CD4-positive, CD25-positive, alpha-beta regulatory T cell (primary cell): ENCODE measurements at regions not wholly inside any gene's neighbourhood (a gene's known extent, or its start where the extent isn't known, plus 50 kb on each side); places are given as distances from the start of the nearest gene placed in this dataset.
A peak's percentile ranks its signal among the peaks of the same experiment; 100 is the strongest.

Source experiments
- ATAC-seq, 2 donors: fragments of 150-1000 bp; cut with Tn5 transposase; one replicate each; pipeline ENCODE4 v1.10.0; 2021; ENCODE audit warnings: low read depth in 2 of 2, moderate number of reproducible peaks in 2 of 2, moderate library complexity in 1 of 2
- DNase-seq, 3 donors: peaks; one replicate each; pipeline versions ENCODE4 v3.0.0 to v3.0.0-alpha.2; 2012 to 2022; ENCODE audit warnings: mixed read lengths in 1 of 3
- H3K27ac ChIP-seq: one replicate; pipeline ENCODE4 v1.7.0; 2013; ENCODE audit warnings: mild to moderate bottlenecking, low read length; ENCODE audit not compliant: insufficient read depth, poor library complexity, severe bottlenecking
- H3K27me3 ChIP-seq: one replicate; pipeline ENCODE4 v1.7.0; 2013; ENCODE audit warnings: low read length; ENCODE audit not compliant: control insufficient read depth, insufficient read depth
- H3K36me3 ChIP-seq: one replicate; pipeline ENCODE4 v1.7.0; 2013; ENCODE audit warnings: mild to moderate bottlenecking, low read length, moderate library complexity; ENCODE audit not compliant: control insufficient read depth, insufficient read depth
- H3K4me1 ChIP-seq: 2 replicates; pipeline ENCODE4 v1.7.0; 2013; ENCODE audit warnings: mild to moderate bottlenecking, low read length; ENCODE audit not compliant: insufficient read depth, control insufficient read depth, poor library complexity, severe bottlenecking
- H3K4me3 ChIP-seq: one replicate; pipeline ENCODE4 v1.7.0; 2013; ENCODE audit warnings: low read depth, mild to moderate bottlenecking, low read length, moderate library complexity
- H3K9me3 ChIP-seq, 2 experiments: 1 replicate in 1 of 2; 2 replicates in 1 of 2; pipeline ENCODE4 v1.7.0; 2013; ENCODE audit warnings: low read length in 2 of 2, mild to moderate bottlenecking in 1 of 2, moderate library complexity in 1 of 2; ENCODE audit not compliant: control insufficient read depth in 2 of 2
- H3K27ac Mint-ChIP-seq, 3 donors: one replicate each; pipeline ENCODE4 v1.8.0; 2020 to 2022; ENCODE audit warnings: mild to moderate bottlenecking in 3 of 3, mixed read lengths in 3 of 3, moderate library complexity in 2 of 3
- H3K27me3 Mint-ChIP-seq: one replicate; pipeline ENCODE4 v1.8.0; 2022; ENCODE audit warnings: mild to moderate bottlenecking, mixed read lengths
- H3K36me3 Mint-ChIP-seq: one replicate; pipeline ENCODE4 v1.8.0; 2020; ENCODE audit warnings: mixed read lengths
- H3K4me1 Mint-ChIP-seq, 4 donors: one replicate each; pipeline ENCODE4 v1.8.0; 2020 to 2022; ENCODE audit warnings: mixed read lengths in 4 of 4, mild to moderate bottlenecking in 1 of 4
- H3K4me3 Mint-ChIP-seq, 4 donors: one replicate each; pipeline ENCODE4 v1.8.0; 2020 to 2022; ENCODE audit warnings: mild to moderate bottlenecking in 4 of 4, mixed read lengths in 4 of 4, moderate library complexity in 3 of 4
- H3K9me3 Mint-ChIP-seq, 7 donors: one replicate each; pipeline ENCODE4 v1.8.0; 2020 to 2022; ENCODE audit warnings: mixed read lengths in 7 of 7, mild to moderate bottlenecking in 3 of 7, moderate library complexity in 2 of 7

DNA sequence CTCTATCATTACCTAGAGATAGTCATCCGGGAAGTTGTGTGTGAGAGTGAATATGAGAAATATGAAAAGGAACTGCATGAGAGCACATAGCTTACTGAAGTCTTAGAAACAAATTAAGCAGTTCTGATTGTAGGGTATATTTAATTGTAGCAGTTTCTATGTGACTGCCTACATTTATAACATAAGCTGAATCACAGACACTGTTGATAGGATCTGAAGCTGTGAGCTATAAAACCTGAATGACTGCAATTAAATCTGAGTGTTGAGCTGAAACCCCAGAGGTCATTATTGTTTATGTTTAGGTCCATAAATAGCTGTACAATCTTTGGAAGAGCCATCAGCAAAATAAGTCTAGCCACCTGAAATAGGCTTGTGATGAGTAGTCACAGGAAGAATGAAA lies 210.1 kb upstream of the CXCL13 start:
- Histone ChIP-seq H3K27me3 (peaks cover 2% of the 10 kb centered on the region), H3K27ac (no peak overlapping the region), H3K36me3 (no peaks in the 10 kb centered on the region), H3K4me3 (no peak overlapping the region), H3K4me1 (no peaks in the 10 kb centered on the region), H3K9me3 (no peaks in the 10 kb centered on the region)
- H3K4me3 Mint-ChIP-seq = no peak overlapping the region
- no peaks in the 10 kb centered on the region for H3K36me3 Mint-ChIP-seq
- H3K4me1 Mint-ChIP-seq = no peaks in the 10 kb centered on the region
- no peak overlapping the region for H3K27ac Mint-ChIP-seq
- ATAC-seq (no peak), DNase-seq (no peak)
- H3K27me3 Mint-ChIP-seq = peaks cover 6% of the 10 kb centered on the region
- peaks cover 0 to 7% (median 0%) of the 10 kb centered on the region in 7 donors for H3K9me3 Mint-ChIP-seq

GRCh38 chr4:77398256-77398655 lies 207.4 kb upstream of the CXCL13 start:
- peaks cover 9% of the 10 kb centered on the region for H3K27me3 Mint-ChIP-seq
- no peaks in the 10 kb centered on the region for H3K4me1 ChIP-seq

GRCh38 chr4:77399831-77400230 lies 205.8 kb upstream of the CXCL13 start:
- H3K4me1 ChIP-seq = no peaks in the 10 kb centered on the region
- H3K4me3 Mint-ChIP-seq = no peak overlapping the region

More at GRCh38 chr4:77398256-77398655, 207.4 kb upstream of the CXCL13 start:
- Mint-ChIP-seq H3K36me3 (no peaks in the 10 kb centered on the region), H3K4me3 (no peak overlapping the region), H3K27ac (no peak overlapping the region), H3K4me1 (no peaks in the 10 kb centered on the region), H3K9me3 (peaks cover 0 to 7% (median 2%) of the 10 kb centered on the region in 7 donors)
- ATAC-seq (no peak), DNase-seq (no peak)
- no peak overlapping the region for H3K27ac ChIP-seq
- no peaks in the 10 kb centered on the region for H3K9me3 ChIP-seq
- H3K4me3 ChIP-seq = no peak overlapping the region
- peaks cover 7% of the 10 kb centered on the region for H3K27me3 ChIP-seq
- no peaks in the 10 kb centered on the region for H3K36me3 ChIP-seq

DNA sequence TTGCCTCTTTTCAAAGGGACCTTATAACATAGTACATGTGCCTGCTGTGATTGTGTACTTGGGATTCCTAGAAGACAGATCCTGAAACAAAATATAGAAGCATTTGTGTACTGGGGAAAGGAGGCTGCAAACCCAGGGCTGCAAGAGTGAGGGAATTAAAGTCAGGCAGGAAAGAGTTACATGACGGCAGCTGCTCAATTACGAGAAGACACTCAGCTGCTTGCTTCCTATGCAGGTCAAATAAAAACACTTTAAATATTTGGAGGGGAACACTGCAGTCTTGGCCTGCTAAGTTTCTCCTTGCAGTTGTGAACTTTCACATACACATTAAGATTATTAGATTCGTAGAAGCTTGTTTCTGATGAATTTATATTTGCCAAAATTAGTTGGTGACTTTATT lies 191.9 kb upstream of the CXCL13 start:
- Histone ChIP-seq H3K4me1 (no peaks in the 10 kb centered on the region), H3K4me3 (no peak overlapping the region), H3K9me3 (no peaks in the 10 kb centered on the region), H3K36me3 (no peaks in the 10 kb centered on the region), H3K27me3 (peaks cover 2% of the 10 kb centered on the region), H3K27ac (no peak overlapping the region)
- H3K27ac Mint-ChIP-seq = no peak overlapping the region
- no peak overlapping the region for H3K4me3 Mint-ChIP-seq
- H3K4me1 Mint-ChIP-seq = no peaks in the 10 kb centered on the region
- peaks cover 0 to 2% (median 0%) of the 10 kb centered on the region in 7 donors for H3K9me3 Mint-ChIP-seq
- ATAC-seq (no peak), DNase-seq (no peak)
- H3K27me3 Mint-ChIP-seq = peaks cover 11% of the 10 kb centered on the region
- no peaks in the 10 kb centered on the region for H3K36me3 Mint-ChIP-seq

More at GRCh38 chr4:77399831-77400230, 205.8 kb upstream of the CXCL13 start:
- Histone ChIP-seq H3K9me3 (no peaks in the 10 kb centered on the region), H3K27ac (no peak overlapping the region), H3K36me3 (no peaks in the 10 kb centered on the region), H3K4me3 (no peak overlapping the region), H3K27me3 (peaks cover 7% of the 10 kb centered on the region)
- no peak for ATAC-seq
- H3K27ac Mint-ChIP-seq = no peak overlapping the region
- no peaks in the 10 kb centered on the region for H3K4me1 Mint-ChIP-seq
- peaks cover 10% of the 10 kb centered on the region for H3K27me3 Mint-ChIP-seq
- no peak for DNase-seq
- peaks cover 0 to 7% (median 2%) of the 10 kb centered on the region in 7 donors for H3K9me3 Mint-ChIP-seq
- H3K36me3 Mint-ChIP-seq = no peaks in the 10 kb centered on the region

- H3K27me3 Mint-ChIP-seq = peaks cover 11% of the 10 kb centered on the region
- no peak overlapping the region for H3K4me3 Mint-ChIP-seq
- Histone ChIP-seq H3K4me3 (no peak overlapping the region), H3K27ac (no peak overlapping the region), H3K36me3 (no peaks in the 10 kb centered on the region), H3K9me3 (no peaks in the 10 kb centered on the region), H3K27me3 (peaks cover 2% of the 10 kb centered on the region), H3K4me1 (no peaks in the 10 kb centered on the region)
- H3K36me3 Mint-ChIP-seq = no peaks in the 10 kb centered on the region
- no peak for ATAC-seq
- no peak overlapping the region for H3K27ac Mint-ChIP-seq
- H3K4me1 Mint-ChIP-seq = no peaks in the 10 kb centered on the region
- no peak for DNase-seq
- H3K9me3 Mint-ChIP-seq = peaks cover 0 to under 1% (median 0%) of the 10 kb centered on the region in 7 donors
Observed at GRCh38 chr4:77415689-77416088, 189.9 kb upstream of the CXCL13 start.

GRCh38 chr4:77418333-77418732 lies 187.3 kb upstream of the CXCL13 start:
- no peaks in the 10 kb centered on the region for H3K36me3 Mint-ChIP-seq
- Histone ChIP-seq H3K4me1 (no peaks in the 10 kb centered on the region), H3K4me3 (no peak overlapping the region), H3K27ac (no peak overlapping the region), H3K9me3 (no peaks in the 10 kb centered on the region), H3K36me3 (no peaks in the 10 kb centered on the region), H3K27me3 (peaks cover 2% of the 10 kb centered on the region)
- H3K4me1 Mint-ChIP-seq = no peaks in the 10 kb centered on the region
- ATAC-seq (no peak), DNase-seq (peak in 1 of 3 donors; percentile 32)
- H3K9me3 Mint-ChIP-seq = no peaks in the 10 kb centered on the region
- no peak overlapping the region for H3K27ac Mint-ChIP-seq
- peaks cover 11% of the 10 kb centered on the region for H3K27me3 Mint-ChIP-seq
- no peak overlapping the region for H3K4me3 Mint-ChIP-seq

GRCh38 chr4:77430847-77431246 lies 174.8 kb upstream of the CXCL13 start:
- H3K4me3 ChIP-seq = no peak overlapping the region
- H3K4me1 ChIP-seq = no peaks in the 10 kb centered on the region
- no peak overlapping the region for H3K4me3 Mint-ChIP-seq
- H3K4me1 Mint-ChIP-seq = peaks cover 0 to 4% (median 0%) of the 10 kb centered on the region in 4 donors
- peaks cover 7% of the 10 kb centered on the region for H3K27me3 Mint-ChIP-seq
- no peak for ATAC-seq
- DNase-seq = no peak
- peaks cover 3% of the 10 kb centered on the region for H3K27me3 ChIP-seq
- H3K36me3 ChIP-seq = no peaks in the 10 kb centered on the region
- H3K9me3 ChIP-seq = no peaks in the 10 kb centered on the region
- H3K9me3 Mint-ChIP-seq = no peaks in the 10 kb centered on the region
- H3K27ac ChIP-seq = no peak overlapping the region
- H3K36me3 Mint-ChIP-seq = no peaks in the 10 kb centered on the region
- no peak overlapping the region for H3K27ac Mint-ChIP-seq

DNA sequence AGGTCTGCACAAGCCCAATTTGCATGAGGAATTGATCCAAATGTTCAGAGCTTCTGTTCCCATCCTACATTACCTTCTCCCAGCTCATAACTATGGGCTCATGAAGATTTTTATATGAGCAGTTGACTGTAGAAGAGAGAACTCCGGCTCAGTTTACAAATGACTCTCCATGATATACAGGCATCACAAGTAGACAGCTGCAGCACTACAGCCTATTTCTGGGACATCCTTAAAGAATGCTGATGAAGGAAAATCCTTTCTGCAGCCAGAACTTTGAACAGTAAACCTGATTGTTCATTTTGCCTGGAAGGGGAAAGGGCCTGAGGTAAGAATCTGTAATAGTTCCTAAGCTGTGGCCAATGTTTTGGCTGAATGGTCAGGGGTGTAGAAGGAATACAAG lies 174.1 kb upstream of the CXCL13 start:
- H3K4me3 ChIP-seq = no peak overlapping the region
- H3K36me3 Mint-ChIP-seq = no peaks in the 10 kb centered on the region
- H3K27me3 Mint-ChIP-seq = peaks cover 7% of the 10 kb centered on the region
- H3K4me3 Mint-ChIP-seq = no peak overlapping the region
- ATAC-seq = no peak
- no peak overlapping the region for H3K27ac ChIP-seq
- H3K27me3 ChIP-seq = peaks cover 3% of the 10 kb centered on the region
- no peaks in the 10 kb centered on the region for H3K36me3 ChIP-seq
- no peaks in the 10 kb centered on the region for H3K9me3 ChIP-seq
- no peak for DNase-seq
- no peaks in the 10 kb centered on the region for H3K4me1 ChIP-seq
- no peaks in the 10 kb centered on the region for H3K9me3 Mint-ChIP-seq
- peaks cover 0 to 4% (median 0%) of the 10 kb centered on the region in 4 donors for H3K4me1 Mint-ChIP-seq
- H3K27ac Mint-ChIP-seq = no peak overlapping the region
